HCT116 (cell line): ENCODE measurements at regions not wholly inside any gene's neighbourhood (a gene's known extent, or its start where the extent isn't known, plus 50 kb on each side); places are given as distances from the start of the nearest gene placed in this dataset.
"Not testable (repeated sequence)": the region's sequence is repeated elsewhere in the genome, so short reads cannot be mapped to it uniquely, and the experiment has no call there.

Source experiments
- ATAC-seq: fragments of 200-7000 bp; cut with Tn5 transposase; 2 replicates; pipeline ENCODE4 v1.9.1; 2020; ENCODE audit warnings: mild to moderate bottlenecking, moderate library complexity
- BruUV-seq: library from RNA; stranded (reverse); fragments of 400-500 nt; replicated peaks from 2 replicates; lab custom pipeline; 2021; lab: Mats Ljungman, UMichigan
- CTCF ChIA-PET: fragments of 300-600 bp; sonication (Branson Sonifier 250); formaldehyde crosslinking; loops from one replicate; lab custom pipeline; 2021; ENCODE audit warnings: antibody characterized with exemption; lab: Charles Lee
- POLR2A ChIA-PET: fragments of 300-600, 350-600 bp; sonication (Branson Sonifier 250); formaldehyde crosslinking; loops from one replicate; lab custom pipeline; 2021; ENCODE audit warnings: antibody characterized with exemption; lab: Charles Lee
- RAD21 ChIA-PET, 2 experiments: fragments of 300-600 bp; sonication (Branson Sonifier 250); formaldehyde crosslinking; loops; one replicate each; lab custom pipeline; 2023; ENCODE audit warnings: low total read pairs in 2 of 2; ENCODE audit not compliant: uncharacterized antibody in 2 of 2, unreplicated experiment in 2 of 2, low non-redundant PET in 1 of 2; lab: Charles Lee
- DNase-seq: peaks from one replicate; pipeline ENCODE4 v3.0.0-alpha.2; 2010; ENCODE audit warnings: low read depth, low spot score
- H2AFZ ChIP-seq: fragments of 200-600 bp; shearing (Covaris generic), sonication (generic); 2 replicates; pipeline ENCODE4 v1.6.1; 2017; ENCODE audit warnings: low read depth, mixed run types, mixed read lengths, antibody characterized with exemption, low read length; ENCODE audit not compliant: poor library complexity, severe bottlenecking
- H3K27ac ChIP-seq: 2 replicates; pipeline ENCODE4 v1.5.1; 2012; ENCODE audit warnings: low read depth, low read length
- H3K27me3 ChIP-seq: fragments of 200-600 bp; sonication (generic); 2 replicates; pipeline ENCODE4 v1.6.1; 2016; ENCODE audit warnings: mixed run types, low read length, mixed read lengths; ENCODE audit not compliant: insufficient read depth
- H3K36me3 ChIP-seq, 2 experiments: fragments of 200-500 bp in 1 of 2; fragments of 200-600 bp in 1 of 2; sonication (Bioruptor generic) in 1 of 2; sonication (generic) in 1 of 2; 2 replicates each; pipeline versions ENCODE4 v1.5.1 to v1.6.1; 2014 to 2016; ENCODE audit warnings: low read length in 2 of 2, inconsistent platforms in 1 of 2, mixed read lengths in 1 of 2, mixed run types in 1 of 2; ENCODE audit not compliant: insufficient read depth in 2 of 2, control insufficient read depth in 1 of 2
- H3K4me1 ChIP-seq, 2 experiments: fragments of 200-600 bp in 1 of 2; sonication (generic) in 1 of 2; 2 replicates each; pipeline versions ENCODE4 v1.5.1 to v1.6.1; 2012 to 2017; ENCODE audit warnings: low read length in 2 of 2, inconsistent platforms in 1 of 2, mild to moderate bottlenecking in 1 of 2, mixed read lengths in 1 of 2, mixed run types in 1 of 2, moderate library complexity in 1 of 2; ENCODE audit not compliant: insufficient read depth in 2 of 2, control insufficient read depth in 1 of 2
- H3K4me2 ChIP-seq: fragments of 200-600 bp; sonication (generic); 2 replicates; pipeline ENCODE4 v1.6.1; 2017; ENCODE audit warnings: mixed run types, low read length, mixed read lengths
- H3K4me3 ChIP-seq, 2 experiments: fragments of 200-600 bp in 1 of 2; sonication (generic) in 1 of 2; replicated peaks in 1 of 2; 2 replicates each; pipeline ENCODE4 v1.5.1; 2011 to 2016; ENCODE audit warnings: low read length in 2 of 2, control low read depth in 1 of 2, low read depth in 1 of 2, mild to moderate bottlenecking in 1 of 2, mixed read lengths in 1 of 2, mixed run types in 1 of 2
- H3K79me2 ChIP-seq: fragments of 200-600 bp; sonication (generic); 2 replicates; pipeline ENCODE4 v1.6.1; 2017; ENCODE audit warnings: mild to moderate bottlenecking, mixed run types, low read length, moderate library complexity, mixed read lengths; ENCODE audit not compliant: insufficient read depth
- H3K9ac ChIP-seq: fragments of 200-600 bp; sonication (generic); 2 replicates; pipeline ENCODE4 v1.6.1; 2016; ENCODE audit warnings: low read length, mixed read lengths
- H3K9me2 ChIP-seq: fragments of 200-600 bp; sonication (generic), shearing (Covaris generic); 2 replicates; pipeline ENCODE4 v1.6.1; 2017; ENCODE audit warnings: mixed run types, mild to moderate bottlenecking, moderate library complexity; ENCODE audit not compliant: insufficient read depth
- H3K9me3 ChIP-seq, 2 experiments: fragments of 200-500 bp in 1 of 2; fragments of 200-600 bp in 1 of 2; sonication (Bioruptor generic) in 1 of 2; sonication (generic) in 1 of 2; 2 replicates each; pipeline ENCODE4 v1.6.1; 2014 to 2017; ENCODE audit warnings: low read length in 2 of 2, mixed read lengths in 2 of 2, inconsistent platforms in 1 of 2, low read depth in 1 of 2, mild to moderate bottlenecking in 1 of 2, mixed run types in 1 of 2, moderate library complexity in 1 of 2; ENCODE audit not compliant: control insufficient read depth in 1 of 2, insufficient read depth in 1 of 2
- H4K20me1 ChIP-seq: fragments of 200-600 bp; sonication (generic), shearing (Covaris generic); 2 replicates; pipeline ENCODE4 v1.6.1; 2017; ENCODE audit warnings: mixed run types, mild to moderate bottlenecking, moderate library complexity; ENCODE audit not compliant: insufficient read depth
- CEBPB ChIP-seq: IDR thresholded peaks from 2 replicates; pipeline ENCODE4 v1.6.1; 2012; ENCODE audit warnings: low read depth
- EGR1 ChIP-seq: IDR thresholded peaks from 2 replicates; pipeline ENCODE4 v1.6.1; 2012; ENCODE audit warnings: low read depth
- EZH2 ChIP-seq: fragments of 200-600 bp; sonication (generic); IDR thresholded peaks from 2 replicates; pipeline ENCODE4 v1.6.1; 2017; ENCODE audit warnings: antibody characterized with exemption, mixed run types
- EZH2phosphoT487 ChIP-seq: fragments of 200-600 bp; IDR thresholded peaks from 2 replicates; pipeline ENCODE4 v1.6.1; 2018; ENCODE audit warnings: antibody characterized with exemption, borderline replicate concordance
- JUND ChIP-seq: IDR thresholded peaks from 2 replicates; pipeline ENCODE4 v1.6.1; 2012
- SIN3A ChIP-seq: IDR thresholded peaks from 2 replicates; pipeline ENCODE4 v1.6.1; 2012; ENCODE audit warnings: low read depth
- SP1 ChIP-seq: IDR thresholded peaks from 2 replicates; pipeline ENCODE4 v1.6.1; 2012; ENCODE audit warnings: low read depth
- YY1 ChIP-seq: IDR thresholded peaks from 2 replicates; pipeline ENCODE4 v1.6.1; 2011; ENCODE audit warnings: low read length, low read depth, moderate library complexity, mild to moderate bottlenecking; ENCODE audit not compliant: insufficient replicate concordance; ENCODE audit errors: extremely low read depth
- intact Hi-C: fragments of 100-400 bp; cut with micrococcal nuclease; formaldehyde crosslinking; loops from 2 replicates; pipeline ENCODE4 v1.10.0; 2022

GRCh38 chr1:95643071-95643470 lies 409.1 kb downstream of the RWDD3 start:
- H3K27ac ChIP-seq, result no peak overlapping the region
- no peaks in the 10 kb centered on the region for H3K9me3 ChIP-seq
- POLR2A ChIA-PET, result no interaction called here
- no TSS peak for BruUV-seq
- DNase-seq (no peak), ATAC-seq (no peak)
- H3K36me3 ChIP-seq, result no peaks in the 10 kb centered on the region
- no peak overlapping the region for H3K9ac ChIP-seq
- intact Hi-C loops, result no loop called here
- no peak overlapping the region for H2AFZ ChIP-seq
- no peak overlapping the region for H3K4me3 ChIP-seq
- no peaks in the 10 kb centered on the region for H4K20me1 ChIP-seq
- RAD21 ChIA-PET, result no interaction called here
- no peaks in the 10 kb centered on the region for H3K4me1 ChIP-seq
- no peaks in the 10 kb centered on the region for H3K79me2 ChIP-seq
- H3K4me2 ChIP-seq, result no peak overlapping the region
- TF ChIP-seq EZH2phosphoT487, result no peak
- TF ChIP-seq JUND, result no peak
- TF ChIP-seq YY1, result no peak
- no peak for TF ChIP-seq EZH2
- TF ChIP-seq EGR1, result no peak
- no peak for TF ChIP-seq SIN3A
- no peak for TF ChIP-seq CEBPB
- no peak for TF ChIP-seq SP1
- TF ChIP-seq, all 23 proteins: peak for 0
- CTCF ChIA-PET, result no interaction called here
- Histone ChIP-seq H3K27me3 (no peaks in the 10 kb centered on the region), H3K9me2 (no peaks in the 10 kb centered on the region)

GRCh38 chr1:95645126-95645525 lies 411.1 kb downstream of the RWDD3 start:
- POLR2A ChIA-PET, H3K27me3 ChIP-seq, H3K9me3 ChIP-seq, H3K4me2 ChIP-seq, H3K9me2 ChIP-seq, RAD21 ChIA-PET, intact Hi-C loops, H2AFZ ChIP-seq, DNase-seq, ATAC-seq, H4K20me1 ChIP-seq, H3K4me1 ChIP-seq, H3K36me3 ChIP-seq, H3K4me3 ChIP-seq, H3K27ac ChIP-seq, H3K9ac ChIP-seq, H3K79me2 ChIP-seq, BruUV-seq, CTCF ChIA-PET: not testable (repeated sequence)
